Lower leg skin (tissue), 3 donors: ENCODE measurements at regions not wholly inside any gene's neighbourhood (a gene's known extent, or its start where the extent isn't known, plus 50 kb on each side); places are given as distances from the start of the nearest gene placed in this dataset.

ENCODE experiments used
- CTCF ChIP-seq, 3 donors: fragments of 450-650 bp; IDR thresholded peaks; one replicate each; pipeline ENCODE4 v1.5.1; 2016; ENCODE audit warnings: antibody characterized with exemption in 3 of 3, mild to moderate bottlenecking in 3 of 3, moderate library complexity in 2 of 3
- POLR2A ChIP-seq, 2 donors: fragments of 450-650 bp; IDR thresholded peaks; one replicate each; pipeline ENCODE4 v1.6.1; 2016 to 2017; ENCODE audit warnings: antibody characterized with exemption in 2 of 2, mild to moderate bottlenecking in 1 of 2, moderate library complexity in 1 of 2

- TF ChIP-seq CTCF (IDR thresholded peaks at IDR 0.05) (no peak), POLR2A (IDR thresholded peaks at IDR 0.05) (no peak)
Observed at GRCh38 chr18:7288544-7288943, 57.7 kb downstream of the LRRC30 start.
